AG09319 (cell line): ENCODE measurements at regions not wholly inside any gene's neighbourhood (a gene's known extent, or its start where the extent isn't known, plus 50 kb on each side); places are given as distances from the start of the nearest gene placed in this dataset.

ENCODE experiments used
- DNase-seq: peaks from one replicate; pipeline ENCODE4 v3.0.0-alpha.2; 2010; ENCODE audit warnings: low read depth; ENCODE audit errors: extremely low read depth
- CTCF ChIP-seq: IDR thresholded peaks from 2 replicates; pipeline ENCODE4 v1.5.1; 2011; ENCODE audit warnings: low read depth, mild to moderate bottlenecking, inconsistent platforms, low read length, moderate library complexity

DNA sequence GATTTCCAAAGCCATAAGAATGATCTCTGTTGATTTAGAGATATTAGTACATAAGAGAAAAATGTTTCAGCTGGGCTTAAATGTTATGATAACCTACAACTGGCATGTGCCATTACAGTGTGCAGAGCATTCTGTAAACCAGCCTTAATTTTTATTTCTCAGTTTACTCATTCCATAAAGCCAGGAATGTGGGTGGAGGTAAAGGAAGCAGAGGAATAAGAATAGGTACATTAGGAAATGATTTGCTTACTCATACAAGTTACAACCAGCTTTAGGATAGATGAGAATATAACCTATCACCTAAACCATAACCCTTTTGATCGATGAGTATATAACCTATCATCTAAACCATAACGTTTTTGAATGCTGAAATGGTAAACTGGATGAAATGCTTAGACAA is 1394.7 kb upstream of the ACVR2A start:
- DNase-seq = no peak
- TF ChIP-seq CTCF = no peak

DNA sequence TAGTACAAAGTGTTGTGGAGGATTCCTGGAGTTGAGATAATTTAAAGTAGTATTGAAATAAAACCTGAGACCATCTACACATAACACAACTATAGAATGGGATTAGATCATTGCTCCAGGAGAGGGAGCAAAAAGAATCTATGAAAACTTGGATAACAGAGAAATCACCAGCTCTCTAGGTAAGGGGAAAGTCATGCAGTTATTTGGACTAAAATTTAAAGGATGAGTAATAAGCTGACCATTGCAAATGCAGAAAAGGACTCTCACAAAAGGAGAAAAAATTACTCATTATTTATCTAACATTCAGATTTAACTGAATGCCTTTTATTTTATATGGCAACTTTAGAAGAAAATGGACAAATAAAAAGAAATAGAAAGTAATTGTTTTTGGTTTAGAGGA is 1399.8 kb upstream of the ACVR2A start:
- no peak for TF ChIP-seq CTCF
- DNase-seq = no peak

DNA sequence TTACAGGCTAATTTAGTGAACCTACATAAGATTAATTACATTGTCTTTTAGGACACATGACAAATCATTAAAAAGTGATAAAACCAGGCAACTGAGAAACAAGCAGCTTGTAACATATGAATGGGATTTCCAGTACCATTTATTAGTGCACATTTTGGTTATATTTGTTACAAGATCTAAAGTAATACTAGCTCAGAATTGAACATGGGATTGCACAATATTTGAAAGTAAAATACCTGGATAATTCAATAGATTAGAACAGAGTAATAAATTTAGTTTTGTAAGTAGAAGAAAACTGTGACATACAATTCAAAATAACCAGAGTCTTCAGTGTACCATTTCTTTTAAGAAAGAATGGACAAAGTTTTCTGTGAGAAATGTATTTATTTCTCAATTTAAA is 1400.7 kb upstream of the ACVR2A start:
- DNase-seq = no peak
- TF ChIP-seq CTCF = no peak

GRCh38 chr2:146438246-146438645 is 1406.6 kb upstream of the ACVR2A start:
- no peak for TF ChIP-seq CTCF

DNA sequence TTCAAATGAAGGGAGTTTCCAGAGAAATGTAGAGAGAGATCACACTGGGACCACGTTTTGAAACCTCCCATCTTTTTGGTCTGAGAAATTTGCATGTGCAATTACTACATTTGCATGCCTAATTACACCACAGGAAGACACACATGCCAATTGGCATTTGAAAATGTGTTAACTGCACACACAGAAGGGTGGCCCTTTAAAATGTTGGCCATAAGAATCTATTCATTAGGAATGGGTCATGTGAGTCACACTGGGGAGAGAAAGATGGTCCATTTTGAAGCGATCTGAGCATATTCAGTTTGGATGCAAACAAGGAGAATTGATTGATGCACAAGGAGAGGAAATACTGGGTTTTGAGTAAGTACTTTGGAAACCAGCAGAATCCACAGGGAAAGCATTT is 1407.1 kb upstream of the ACVR2A start:
- TF ChIP-seq CTCF = no peak
- DNase-seq = no peak

More at GRCh38 chr2:146438246-146438645, 1406.6 kb upstream of the ACVR2A start:
- no peak for DNase-seq

DNA sequence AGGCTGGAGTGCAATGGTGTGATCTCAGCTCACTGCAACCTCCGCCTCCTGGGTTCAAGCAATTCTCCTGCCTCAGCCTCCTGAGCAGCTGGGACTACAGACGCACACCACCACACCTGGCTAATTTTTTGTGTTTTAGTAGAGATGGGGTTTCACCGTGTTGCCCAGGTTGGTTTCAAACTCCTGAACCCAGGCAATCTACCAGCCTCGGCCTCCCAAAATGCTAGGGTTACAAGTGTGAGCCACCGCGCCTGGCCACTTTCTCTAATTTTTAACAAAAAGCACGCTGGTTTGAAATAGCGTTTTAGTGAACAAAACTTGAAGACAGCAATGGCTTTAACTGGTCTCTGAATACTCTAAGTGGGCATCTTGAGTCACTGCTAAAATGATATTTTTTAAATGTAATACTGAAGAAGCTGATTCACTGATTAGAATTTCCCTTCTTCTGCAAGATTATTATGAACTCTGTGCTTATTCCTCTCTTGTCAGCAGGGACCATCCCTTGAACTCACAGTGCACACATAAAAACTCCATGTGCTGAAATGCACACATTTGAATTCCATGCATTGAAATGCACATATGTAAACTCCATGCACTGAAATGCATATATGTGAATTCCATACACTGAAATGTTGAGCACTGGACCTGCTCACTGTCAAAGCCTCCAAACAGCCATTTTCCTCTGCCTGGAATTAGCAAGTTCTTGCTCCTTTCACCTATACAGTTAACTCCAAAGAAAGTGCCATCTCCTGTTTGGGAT is 1411.5 kb upstream of the ACVR2A start:
- no peak for TF ChIP-seq CTCF
- no peak for DNase-seq

DNA sequence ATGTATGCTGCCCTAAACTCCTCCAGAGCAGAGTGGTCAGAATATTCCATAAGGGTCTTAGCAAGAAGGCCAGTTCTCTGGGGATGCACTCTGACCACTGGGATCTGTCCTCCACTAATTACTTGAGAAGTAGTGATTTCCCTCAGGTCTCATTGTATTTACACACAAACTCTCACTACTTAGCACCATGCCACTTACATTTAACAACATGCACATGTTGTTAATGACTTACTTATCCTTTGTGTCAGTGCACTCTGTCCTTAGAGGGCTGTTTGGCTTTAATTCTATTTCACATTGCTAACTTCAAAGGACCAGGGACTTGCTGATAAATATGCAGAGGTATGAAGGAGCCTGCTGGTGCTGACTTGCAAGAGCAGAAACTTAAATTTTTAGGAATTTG is 1415.5 kb upstream of the ACVR2A start:
- TF ChIP-seq CTCF = no peak
- DNase-seq = no peak
